ENCODE measurements at regions not wholly inside any gene's neighbourhood (a gene's known extent, or its start where the extent isn't known, plus 50 kb on each side); places are given as distances from the start of the nearest gene placed in this dataset.

DNA sequence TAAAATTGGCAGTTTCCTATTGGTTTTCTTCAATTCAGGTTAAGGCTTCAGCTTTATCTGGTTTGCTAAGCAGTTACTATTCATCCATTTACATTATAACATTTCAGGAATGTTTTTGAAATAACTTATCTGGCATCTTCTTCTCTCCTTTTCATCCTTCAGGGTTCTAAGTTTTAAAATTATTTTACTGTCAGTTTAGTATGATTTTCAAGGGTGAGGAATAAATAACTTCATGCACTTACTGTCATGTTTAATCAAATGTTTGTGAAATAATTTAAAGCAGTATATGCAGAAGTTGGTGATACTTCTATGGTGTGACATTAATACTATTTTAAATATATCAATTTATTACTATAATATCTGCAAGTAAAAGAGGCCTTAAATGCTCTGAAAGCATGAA lies 338.1 kb upstream of the MMS22L start:
- no peak for DNase-seq

- no peak for DNase-seq
These were observed 343.8 kb upstream of the MMS22L start for GRCh38 chr6:97626671-97627441.

- no peak for DNase-seq
These were observed 346.2 kb upstream of the MMS22L start for GRCh38 chr6:97629180-97629579.

- no peak for DNase-seq
These were observed 347.6 kb upstream of the MMS22L start for GRCh38 chr6:97630604-97631003.

DNA sequence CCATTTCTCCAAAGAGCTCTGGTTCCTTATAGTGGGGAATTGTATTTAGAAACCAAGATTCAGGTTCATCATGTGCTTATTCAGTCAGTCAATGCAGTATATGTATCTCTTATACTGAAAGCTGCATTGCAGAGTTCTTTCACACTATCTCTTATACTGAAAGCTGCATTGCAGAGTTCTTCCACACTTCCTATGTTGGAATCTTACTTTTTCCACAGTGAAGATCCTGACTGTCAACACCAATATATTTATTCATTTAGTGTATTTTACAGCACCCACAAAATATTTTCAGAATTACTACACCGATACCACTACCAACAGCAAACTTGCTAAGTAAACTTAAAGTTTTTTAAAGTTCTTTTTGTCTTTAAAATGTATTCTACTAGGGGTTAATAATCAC lies 349.3 kb upstream of the MMS22L start:
- DNase-seq = no peak

DNA sequence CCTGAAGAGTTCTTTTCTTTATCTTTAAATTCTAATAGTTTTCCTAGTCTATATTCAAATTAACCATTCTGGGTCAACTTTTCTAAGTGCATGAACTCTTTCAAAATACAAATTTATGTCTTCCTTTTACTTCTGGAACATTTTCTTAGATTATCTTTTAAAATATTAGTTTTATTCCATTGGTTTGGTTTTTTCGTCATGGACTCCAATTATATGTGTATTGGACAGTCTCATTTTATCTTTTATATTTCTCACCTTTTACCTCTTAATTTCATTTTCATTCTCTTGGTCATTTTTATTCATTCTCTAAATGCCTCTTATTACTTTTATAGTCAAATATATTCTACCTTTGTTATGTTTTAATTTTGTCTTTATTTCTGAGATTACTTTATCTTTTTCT lies 356.7 kb upstream of the MMS22L start:
- no peak for DNase-seq

DNA sequence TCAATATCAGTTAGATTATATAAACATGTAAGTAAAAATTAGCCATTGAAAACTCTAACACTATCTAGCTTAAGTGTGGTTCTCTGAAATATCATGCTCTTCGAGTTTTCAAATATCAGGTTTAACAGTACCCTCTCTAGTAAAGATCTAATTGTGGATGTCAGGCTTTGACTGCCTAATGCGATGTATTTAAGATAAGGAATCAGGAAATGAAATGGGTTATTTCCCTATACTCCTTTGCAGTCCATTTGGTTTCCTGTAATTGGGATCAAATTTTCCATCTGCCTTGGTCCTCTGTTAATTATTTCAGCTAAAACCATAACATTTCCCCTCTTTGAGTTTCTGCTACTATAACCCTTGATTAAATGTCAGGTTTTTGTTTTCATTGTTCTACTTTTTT lies 361.3 kb upstream of the MMS22L start:
- DNase-seq = no peak

DNA sequence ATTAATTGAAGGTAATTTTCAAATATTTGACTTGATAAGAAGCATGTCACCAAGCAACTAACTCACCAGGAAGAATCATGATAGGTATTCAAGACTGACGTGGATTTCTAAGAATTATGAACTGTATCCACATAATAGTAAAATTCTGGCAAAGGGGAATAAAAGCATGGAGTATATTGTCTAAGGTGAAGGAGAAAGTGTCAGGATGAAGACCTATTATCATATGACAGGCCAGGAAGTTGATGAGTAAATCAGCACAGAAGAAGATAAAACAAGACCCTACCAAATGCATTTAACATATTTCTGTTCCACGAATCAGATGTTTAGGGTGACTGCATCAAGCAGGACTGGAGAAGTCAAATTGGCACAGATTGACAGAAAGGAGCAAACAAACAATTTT lies 362.7 kb upstream of the MMS22L start:
- DNase-seq = no peak

DNA sequence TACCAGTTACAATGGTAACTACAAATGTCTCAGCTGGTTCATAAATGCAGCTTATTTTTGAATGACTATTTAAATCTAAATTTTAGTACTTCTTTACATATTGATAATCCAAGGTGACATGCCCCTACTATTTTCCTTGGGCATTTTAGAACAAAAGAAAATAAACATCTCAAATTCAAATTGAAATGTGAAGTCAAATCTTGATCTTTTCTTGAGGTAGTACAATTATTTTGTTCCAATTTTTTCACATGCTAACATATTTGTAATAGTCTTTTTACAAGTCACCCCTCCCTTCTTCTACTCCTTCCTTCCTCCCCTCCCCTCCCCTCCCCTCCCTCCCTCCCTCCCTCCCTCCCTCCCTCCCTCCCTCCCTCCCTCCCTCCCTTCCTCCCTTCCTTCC lies 370.1 kb upstream of the MMS22L start:
- DNase-seq = no peak

- no peak for DNase-seq
These were observed 370.5 kb upstream of the MMS22L start for GRCh38 chr6:97653517-97653916.

DNA sequence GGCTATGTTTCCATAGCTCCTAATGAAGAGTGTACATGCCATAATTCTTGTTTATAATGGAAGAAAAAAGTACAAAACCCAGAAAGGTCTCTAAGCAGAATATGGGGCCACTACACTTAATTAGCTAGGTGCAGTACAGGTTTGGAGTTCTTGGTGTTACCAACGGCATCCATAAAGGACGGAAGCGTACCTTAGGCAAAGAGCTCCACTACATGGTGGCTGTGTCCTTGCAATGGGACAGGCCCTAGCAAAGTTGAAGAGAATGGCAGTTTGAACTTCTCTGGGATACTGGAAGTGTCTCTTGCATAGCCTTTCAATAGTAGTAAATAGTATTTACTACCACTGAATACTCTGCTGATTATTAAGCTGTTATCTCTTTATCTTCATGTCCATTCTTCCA lies 371.7 kb upstream of the MMS22L start:
- no peak for DNase-seq

DNA sequence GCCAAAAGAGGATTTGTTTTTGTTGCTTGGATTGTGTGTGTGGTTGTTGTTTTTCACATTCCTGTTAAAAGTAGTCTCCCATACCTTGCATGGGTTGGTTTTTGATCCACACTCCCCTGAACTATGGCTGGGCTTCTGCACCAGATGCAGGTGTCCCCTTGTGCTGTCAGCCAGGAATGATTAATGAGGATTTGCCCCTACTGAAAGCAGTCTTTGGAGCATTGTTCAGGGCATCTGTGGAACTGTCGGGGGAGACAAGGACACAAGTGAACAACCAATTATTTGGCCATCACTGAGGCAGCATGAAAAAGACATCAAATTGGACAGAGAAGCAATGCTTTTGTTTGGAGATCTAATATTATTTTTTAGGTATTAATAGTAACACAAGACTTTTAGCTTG lies 373.2 kb upstream of the MMS22L start:
- no peak for DNase-seq

GRCh38 chr6:97656706-97657350 lies 373.8 kb upstream of the MMS22L start:
- DNase-seq = no peak

DNA sequence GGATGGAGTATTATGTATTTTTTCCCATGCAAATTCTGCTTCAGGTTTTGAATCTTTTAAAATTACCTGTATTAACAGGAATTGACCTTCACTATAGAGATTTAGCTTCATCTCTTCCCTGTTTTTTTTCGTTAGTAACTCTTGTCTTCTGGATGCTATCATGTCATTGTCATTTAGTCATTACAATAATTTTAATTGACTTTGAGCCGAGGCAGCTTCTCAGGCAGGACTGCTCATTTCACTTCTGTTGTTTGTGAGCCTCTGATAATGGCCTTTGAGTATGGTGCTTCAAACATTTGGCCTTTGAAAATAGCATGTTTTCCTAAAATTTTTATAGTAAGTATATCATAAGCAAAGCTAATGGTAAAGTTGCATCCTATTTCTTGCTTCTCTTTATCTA lies 375.1 kb upstream of the MMS22L start:
- DNase-seq = no peak

GRCh38 chr6:97663252-97663651 lies 380.2 kb upstream of the MMS22L start:
- no peak for DNase-seq

GRCh38 chr6:97665446-97665845 lies 382.4 kb upstream of the MMS22L start:
- DNase-seq = no peak

DNA sequence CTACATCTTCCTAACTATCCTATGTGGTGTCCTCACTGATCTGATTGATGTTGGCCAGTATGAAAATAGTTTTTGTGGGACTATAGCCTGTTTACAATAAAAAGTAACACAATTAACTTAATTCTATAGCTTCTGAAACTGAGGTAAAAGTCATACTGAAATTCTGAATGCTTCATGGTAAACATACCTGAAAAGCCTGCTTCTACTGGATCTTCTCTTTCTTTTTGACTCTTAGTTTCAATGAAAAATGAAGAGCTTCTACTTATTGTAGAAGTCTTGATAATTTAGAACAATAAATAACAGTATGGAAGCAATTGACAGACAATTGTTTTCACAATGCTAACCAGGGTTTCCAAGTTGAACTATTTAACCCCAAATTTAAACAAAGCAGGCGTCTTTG lies 383.9 kb upstream of the MMS22L start:
- DNase-seq = no peak

- DNase-seq = no peak
These were observed 385.7 kb upstream of the MMS22L start for GRCh38 chr6:97668716-97669115.

DNA sequence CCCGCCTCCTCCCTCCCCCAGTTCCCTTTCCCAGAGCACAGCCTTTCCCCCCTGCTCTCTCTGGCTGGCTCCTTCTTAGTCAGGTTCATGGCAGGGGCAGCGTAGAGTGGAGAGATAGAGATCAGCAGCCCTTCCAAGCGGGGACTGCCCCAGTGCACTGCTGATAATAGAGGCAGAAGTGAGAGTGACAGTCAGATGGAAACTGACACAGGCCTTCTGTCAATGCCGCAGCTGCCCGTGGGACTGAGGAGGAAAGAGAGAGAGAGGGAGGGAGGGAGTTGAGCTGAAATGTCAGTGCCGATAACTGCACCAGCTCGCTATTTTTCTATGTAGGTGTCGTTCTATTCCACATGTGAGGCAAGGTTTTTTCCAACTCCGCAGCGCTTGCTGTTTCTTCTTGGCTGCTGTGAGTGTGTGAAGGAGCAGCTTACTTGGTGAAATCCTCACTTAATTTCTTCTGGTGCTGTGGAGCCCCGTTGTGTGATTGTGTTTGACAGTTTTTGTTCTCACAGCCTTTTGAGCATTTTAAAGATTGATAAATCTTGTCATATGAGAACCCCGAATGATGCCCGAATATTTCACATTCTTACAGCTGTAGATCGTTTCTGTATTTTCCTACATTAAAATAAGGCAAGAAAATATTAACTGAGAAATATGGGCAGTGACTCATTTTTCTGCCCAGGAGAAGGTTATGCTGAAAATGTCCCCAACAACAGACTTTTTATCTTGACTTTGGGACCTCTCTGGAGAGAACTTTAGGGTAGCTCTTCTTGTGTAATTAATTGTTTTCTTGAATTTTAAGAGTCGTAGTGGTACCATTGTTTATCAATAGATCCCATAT lies 386.4 kb upstream of the MMS22L start:
- no peak for DNase-seq

DNA sequence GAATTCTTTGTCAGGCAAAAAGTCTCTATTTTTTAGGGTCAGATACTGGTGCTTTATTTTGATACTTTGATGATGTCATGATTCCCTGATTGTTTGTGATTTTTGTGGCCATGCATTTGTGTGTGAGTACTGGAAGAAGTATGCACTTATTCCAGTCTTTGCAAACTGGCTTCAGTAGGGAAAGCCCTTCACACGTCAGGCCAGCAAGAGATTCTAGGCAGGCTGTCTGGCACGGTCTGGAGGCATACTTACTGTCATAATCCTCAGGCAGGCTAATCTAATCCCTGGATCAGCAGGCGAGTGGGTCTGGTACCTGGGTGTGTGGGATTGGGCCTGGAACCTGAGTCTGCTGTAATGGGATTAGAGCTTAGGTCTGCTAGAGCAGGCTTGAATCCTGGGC lies 391.8 kb upstream of the MMS22L start:
- no peak for DNase-seq

DNA sequence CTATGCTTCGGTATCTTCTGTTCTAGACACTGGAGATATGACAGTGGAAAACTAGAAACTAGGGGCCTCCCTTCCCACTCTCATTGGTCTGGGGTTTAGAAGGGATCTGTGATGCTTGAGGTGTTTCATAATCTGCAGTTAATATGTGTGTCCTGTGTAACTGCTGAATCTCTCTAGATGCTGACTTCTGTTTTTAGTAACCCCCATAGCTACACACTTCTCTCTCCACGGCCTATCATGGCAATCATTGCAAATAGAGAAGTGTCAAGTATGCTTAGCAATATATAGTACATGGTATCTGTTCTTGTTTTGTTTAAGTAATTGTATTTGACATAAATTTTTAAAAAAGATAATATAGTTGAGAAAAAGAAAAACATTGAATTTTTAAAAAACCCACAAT lies 394.6 kb upstream of the MMS22L start:
- DNase-seq = no peak

- DNase-seq = no peak
These were observed 404.9 kb upstream of the MMS22L start for GRCh38 chr6:97687916-97688315.

GRCh38 chr6:97689078-97689754 lies 406.2 kb upstream of the MMS22L start:
- DNase-seq = no peak

Measured in CD4-positive, alpha-beta T cell treated with Interferon alpha-2 for 1 hour (primary cell).